Neuronal stem cell (in vitro differentiated cells): ENCODE measurements at regions not wholly inside any gene's neighbourhood (a gene's known extent, or its start where the extent isn't known, plus 50 kb on each side); places are given as distances from the start of the nearest gene placed in this dataset.

ENCODE experiments used
- DNase-seq: peaks from one replicate; pipeline ENCODE4 v3.0.0-alpha.2; 2013; ENCODE audit warnings: low spot score
- H2AFZ ChIP-seq: one replicate; pipeline ENCODE4 v1.6.1; 2013; ENCODE audit warnings: mild to moderate bottlenecking, low read length, inconsistent platforms
- H2AK5ac ChIP-seq: 2 replicates; pipeline ENCODE4 v1.6.1; 2013; ENCODE audit warnings: low read depth, mild to moderate bottlenecking, inconsistent platforms, low read length, moderate library complexity, mixed read lengths
- H2BK120ac ChIP-seq: 2 replicates; pipeline ENCODE4 v1.6.1; 2013; ENCODE audit warnings: low read depth, mild to moderate bottlenecking, inconsistent platforms, low read length, moderate library complexity, mixed read lengths
- H2BK12ac ChIP-seq: one replicate; pipeline ENCODE4 v1.6.1; 2013; ENCODE audit warnings: low read length, inconsistent platforms
- H2BK15ac ChIP-seq: 2 replicates; pipeline ENCODE4 v1.6.1; 2013; ENCODE audit warnings: mild to moderate bottlenecking, low read length, inconsistent platforms, mixed read lengths
- H2BK5ac ChIP-seq: one replicate; pipeline ENCODE4 v1.6.1; 2013; ENCODE audit warnings: inconsistent platforms, mild to moderate bottlenecking, low read length, moderate library complexity
- H3K14ac ChIP-seq: one replicate; pipeline ENCODE4 v1.6.1; 2013; ENCODE audit warnings: low read length, inconsistent platforms
- H3K18ac ChIP-seq: 2 replicates; pipeline ENCODE4 v1.6.1; 2013; ENCODE audit warnings: low read length, inconsistent platforms
- H3K23ac ChIP-seq: 2 replicates; pipeline ENCODE4 v1.6.1; 2013; ENCODE audit warnings: low read depth, mild to moderate bottlenecking, mixed read lengths, low read length, inconsistent platforms; ENCODE audit not compliant: poor library complexity
- H3K27ac ChIP-seq: replicated peaks from 3 replicates; pipeline ENCODE4 v1.5.1; 2013; ENCODE audit warnings: low read length, inconsistent platforms
- H3K27me3 ChIP-seq, 3 experiments: 2 replicates each; pipeline ENCODE4 v1.6.1; 2013; ENCODE audit warnings: low read length in 3 of 3, mild to moderate bottlenecking in 2 of 3, inconsistent platforms in 1 of 3, low read depth in 1 of 3, mixed read lengths in 1 of 3, moderate library complexity in 1 of 3; ENCODE audit not compliant: control insufficient read depth in 3 of 3, insufficient read depth in 3 of 3
- H3K36me3 ChIP-seq, 2 donors: replicated peaks in 1 of 2; 2 replicates each; pipeline ENCODE4 v1.6.1; 2013; ENCODE audit warnings: low read length in 2 of 2; ENCODE audit not compliant: control insufficient read depth in 2 of 2, insufficient read depth in 2 of 2
- H3K4ac ChIP-seq: 2 replicates; pipeline ENCODE4 v1.6.1; 2013; ENCODE audit warnings: inconsistent platforms, mild to moderate bottlenecking, low read length, moderate library complexity
- H3K4me1 ChIP-seq, 2 donors: 1 replicate in 1 of 2; 2 replicates in 1 of 2; pipeline ENCODE4 v1.6.1; 2013; ENCODE audit warnings: low read length in 2 of 2, low read depth in 1 of 2; ENCODE audit not compliant: control insufficient read depth in 2 of 2, insufficient read depth in 1 of 2
- H3K4me2 ChIP-seq: one replicate; pipeline ENCODE4 v1.6.1; 2013; ENCODE audit warnings: mild to moderate bottlenecking, low read length, inconsistent platforms; ENCODE audit not compliant: insufficient read depth, poor library complexity, severe bottlenecking
- H3K4me3 ChIP-seq, 2 donors: 2 replicates each; pipeline ENCODE4 v1.5.1; 2013; ENCODE audit warnings: low read length in 2 of 2, mild to moderate bottlenecking in 2 of 2, inconsistent platforms in 1 of 2, moderate library complexity in 1 of 2
- H3K79me1 ChIP-seq: one replicate; pipeline ENCODE4 v1.6.1; 2013; ENCODE audit warnings: low read depth, mild to moderate bottlenecking, inconsistent platforms, low read length, moderate library complexity
- H3K9ac ChIP-seq: one replicate; pipeline ENCODE4 v1.6.1; 2013; ENCODE audit warnings: mild to moderate bottlenecking, low read depth, low read length, inconsistent platforms; ENCODE audit not compliant: poor library complexity
- H3K9me3 ChIP-seq, 2 donors: replicated peaks in 1 of 2; 2 replicates each; pipeline versions ENCODE3 to v1.6.1; 2013; ENCODE audit warnings: low read length in 2 of 2, mild to moderate bottlenecking in 2 of 2, inconsistent platforms in 1 of 2, low read depth in 1 of 2, mixed read lengths in 1 of 2, moderate library complexity in 1 of 2; ENCODE audit not compliant: control insufficient read depth in 2 of 2, insufficient read depth in 1 of 2
- H4K8ac ChIP-seq: one replicate; pipeline ENCODE4 v1.6.1; 2013; ENCODE audit warnings: low read depth, mild to moderate bottlenecking, inconsistent platforms, low read length, moderate library complexity
- H4K91ac ChIP-seq: one replicate; pipeline ENCODE4 v1.6.1; 2013; ENCODE audit warnings: low read length, low read depth, mild to moderate bottlenecking, inconsistent platforms; ENCODE audit not compliant: poor library complexity
- WGBS, 2 donors: extraction: QIAGEN DNeasy Blood & Tissue Kit; methylation state at CpG; one replicate each; pipeline ENCODE4 v1.1.7; 2013; ENCODE audit warnings: missing lambda C conversion rate in 2 of 2, mixed read lengths in 1 of 2; ENCODE audit not compliant: insufficient read length in 2 of 2, insufficient replicate concordance in 1 of 2; ENCODE audit errors: extremely low coverage in 2 of 2; 5-methylcytosine and 5-hydroxymethylcytosine counted together

DNA sequence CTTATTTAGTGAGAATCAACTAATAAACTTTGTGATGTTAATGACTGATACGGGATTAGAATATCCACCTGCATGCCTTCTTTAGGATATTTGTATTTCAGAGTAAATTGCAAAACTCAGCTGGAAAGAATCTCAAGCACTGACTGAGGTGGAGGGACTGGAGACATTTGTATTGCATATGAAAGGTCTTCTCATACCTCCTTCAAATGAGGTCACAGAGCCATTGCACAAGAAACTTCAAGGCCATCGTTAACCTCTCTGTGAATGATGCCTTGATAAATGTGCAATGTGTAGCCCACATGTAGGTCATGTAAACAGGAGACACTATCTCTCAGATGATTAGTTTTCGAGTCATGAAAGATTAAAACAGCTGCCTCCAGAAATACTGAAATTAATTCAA lies 531.7 kb upstream of the PLXNA2 start:
- no peak overlapping the region for H3K4ac ChIP-seq
- no peak overlapping the region for H3K4me2 ChIP-seq
- no peak overlapping the region for H2BK12ac ChIP-seq
- no peak overlapping the region for H3K14ac ChIP-seq
- H3K36me3 ChIP-seq = no peaks in the 10 kb centered on the region
- no peak overlapping the region for H2BK120ac ChIP-seq
- no peak overlapping the region for H3K27ac ChIP-seq
- H2BK5ac ChIP-seq = no peak overlapping the region
- no peak overlapping the region for H2AFZ ChIP-seq
- no peak for DNase-seq
- WGBS, 2 donors = no CpG with 5 or more reads among the region's 3 CpGs
- H3K27me3 ChIP-seq = no peaks in the 10 kb centered on the region
- H4K8ac ChIP-seq = no peak overlapping the region
- no peaks in the 10 kb centered on the region for H3K4me1 ChIP-seq
- H3K9ac ChIP-seq = no peak overlapping the region
- H3K4me3 ChIP-seq = no peak overlapping the region
- no peak overlapping the region for H2BK15ac ChIP-seq
- H3K23ac ChIP-seq = no peak overlapping the region
- no peak overlapping the region for H3K18ac ChIP-seq
- H3K79me1 ChIP-seq = no peaks in the 10 kb centered on the region
- no peak overlapping the region for H2AK5ac ChIP-seq
- H4K91ac ChIP-seq = no peak overlapping the region
- no peaks in the 10 kb centered on the region for H3K9me3 ChIP-seq

GRCh38 chr1:208778417-208778816 lies 534.2 kb upstream of the PLXNA2 start:
- no peak overlapping the region for H3K4me2 ChIP-seq
- H3K79me1 ChIP-seq = no peaks in the 10 kb centered on the region
- H3K18ac ChIP-seq = no peak overlapping the region
- no peak overlapping the region for H2AK5ac ChIP-seq
- no peaks in the 10 kb centered on the region for H3K27me3 ChIP-seq
- H3K14ac ChIP-seq = no peak overlapping the region
- no peak overlapping the region for H3K4me3 ChIP-seq
- no CpG with 5 or more reads among the region's 6 CpGs for whole genome bisulfite sequencing, 2 donors
- no peak overlapping the region for H2BK120ac ChIP-seq
- H2BK5ac ChIP-seq = no peak overlapping the region
- no peak overlapping the region for H4K8ac ChIP-seq
- no peak overlapping the region for H2AFZ ChIP-seq
- peaks cover 3 to 7% of the 10 kb centered on the region in 2 donors for H3K4me1 ChIP-seq
- H3K9me3 ChIP-seq = no peaks in the 10 kb centered on the region
- no peak overlapping the region for H3K27ac ChIP-seq
- no peak overlapping the region for H2BK15ac ChIP-seq
- no peak overlapping the region for H4K91ac ChIP-seq
- H3K36me3 ChIP-seq = no peaks in the 10 kb centered on the region
- H2BK12ac ChIP-seq = no peak overlapping the region
- no peak overlapping the region for H3K9ac ChIP-seq
- no peak overlapping the region for H3K4ac ChIP-seq
- no peak overlapping the region for H3K23ac ChIP-seq
- no peak for DNase-seq

DNA sequence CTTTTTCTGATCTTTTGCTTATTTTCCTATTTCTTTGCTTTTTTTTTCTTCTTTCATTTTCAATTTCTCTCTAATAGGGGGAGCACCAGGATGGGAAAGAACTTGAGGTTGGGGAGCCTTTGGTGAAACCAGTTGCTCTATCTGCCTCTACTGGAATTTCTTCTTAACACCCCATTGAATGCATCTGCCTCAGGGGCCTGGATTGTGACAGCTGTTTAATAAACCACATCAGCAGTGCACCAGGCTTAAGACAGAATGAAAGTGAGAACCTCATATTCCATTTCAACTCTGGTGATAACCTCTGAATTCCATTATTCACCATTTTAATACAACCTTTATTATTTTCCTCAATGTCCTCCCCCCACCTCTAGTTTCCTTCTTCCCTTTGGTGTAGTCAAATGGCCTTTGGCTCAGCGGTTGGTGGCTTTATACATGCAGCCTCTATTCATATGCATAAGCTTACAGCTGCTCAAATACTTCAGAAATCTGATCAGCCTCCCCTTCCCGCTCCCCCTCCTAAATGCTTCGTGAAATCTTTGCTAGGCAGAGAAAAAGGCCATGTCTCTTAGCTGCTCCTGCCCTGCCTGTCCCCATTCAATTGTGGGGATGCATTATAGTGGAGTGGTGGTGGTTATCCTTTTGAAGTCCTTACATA lies 537.3 kb upstream of the PLXNA2 start:
- no peak for DNase-seq
- Histone ChIP-seq H3K36me3 (no peaks in the 10 kb centered on the region), H3K4me3 (no peak overlapping the region), H2BK15ac (no peak overlapping the region), H2BK5ac (no peak overlapping the region), H3K9me3 (no peaks in the 10 kb centered on the region), H4K8ac (no peak overlapping the region), H3K4ac (no peak overlapping the region), H2BK12ac (no peak overlapping the region), H2BK120ac (no peak overlapping the region), H4K91ac (no peak overlapping the region), H3K79me1 (no peaks in the 10 kb centered on the region), H2AK5ac (no peak overlapping the region), H3K4me1 (peaks cover 3 to 11% of the 10 kb centered on the region in 2 donors), H3K14ac (no peak overlapping the region), H3K23ac (no peak overlapping the region), H3K4me2 (no peak overlapping the region), H3K27ac (no peak overlapping the region), H3K9ac (no peak overlapping the region), H2AFZ (no peak overlapping the region), H3K27me3 (no peaks in the 10 kb centered on the region), H3K18ac (no peak overlapping the region)
- WGBS, 2 donors = no CpG with 5 or more reads among the region's 3 CpGs

DNA sequence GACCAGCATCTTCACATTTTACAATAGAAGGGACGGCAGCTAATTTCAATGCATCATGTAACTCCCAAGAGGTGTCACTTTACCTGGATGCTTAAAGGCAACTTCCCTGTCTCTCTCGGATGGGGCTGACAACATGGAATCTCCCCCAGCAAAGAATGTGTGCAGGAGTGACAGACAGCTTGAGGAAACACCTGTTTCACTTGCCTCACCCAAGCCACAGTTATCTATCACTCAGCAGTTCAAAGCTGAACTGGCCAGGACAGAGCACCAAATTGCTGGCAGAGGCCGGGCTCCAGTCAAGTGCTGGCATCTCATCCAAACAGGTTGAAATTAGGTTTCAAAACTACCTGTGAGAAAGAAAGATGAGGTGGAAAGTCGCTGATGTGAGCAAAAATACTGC lies 538.0 kb upstream of the PLXNA2 start:
- H3K27me3 ChIP-seq = no peaks in the 10 kb centered on the region
- no peak overlapping the region for H4K8ac ChIP-seq
- H3K9me3 ChIP-seq = no peaks in the 10 kb centered on the region
- no peak overlapping the region for H3K27ac ChIP-seq
- no peak overlapping the region for H2BK5ac ChIP-seq
- H3K4ac ChIP-seq = no peak overlapping the region
- H4K91ac ChIP-seq = no peak overlapping the region
- peaks cover 3 to 11% of the 10 kb centered on the region in 2 donors for H3K4me1 ChIP-seq
- no peak overlapping the region for H3K4me3 ChIP-seq
- no peaks in the 10 kb centered on the region for H3K36me3 ChIP-seq
- H3K4me2 ChIP-seq = no peak overlapping the region
- DNase-seq = no peak
- no peak overlapping the region for H3K14ac ChIP-seq
- H3K23ac ChIP-seq = no peak overlapping the region
- H2BK120ac ChIP-seq = no peak overlapping the region
- no peaks in the 10 kb centered on the region for H3K79me1 ChIP-seq
- H2AK5ac ChIP-seq = no peak overlapping the region
- H2AFZ ChIP-seq = no peak overlapping the region
- H3K9ac ChIP-seq = no peak overlapping the region
- H2BK12ac ChIP-seq = no peak overlapping the region
- no peak overlapping the region for H3K18ac ChIP-seq
- H2BK15ac ChIP-seq = no peak overlapping the region
- no CpG with 5 or more reads among the region's 4 CpGs for WGBS, 2 donors
